Prostate gland (tissue), 2 donors: ENCODE measurements at regions not wholly inside any gene's neighbourhood (a gene's known extent, or its start where the extent isn't known, plus 50 kb on each side); places are given as distances from the start of the nearest gene placed in this dataset.

Source experiments
- DNase-seq: peaks from one replicate; pipeline ENCODE4 v3.0.0-alpha.2; 2019; ENCODE audit warnings: low spot score
- H3K27ac ChIP-seq, 2 donors: fragments of 200-600 bp; sonication (generic); 2 replicates each; pipeline ENCODE4 v1.5.1; 2017 to 2019
- H3K27me3 ChIP-seq: fragments of 200-600 bp; sonication (generic); replicated peaks from 2 replicates; pipeline ENCODE4 v1.5.1; 2019; ENCODE audit not compliant: insufficient read depth
- H3K36me3 ChIP-seq, 2 donors: fragments of 200-600 bp; sonication (generic); 1 replicate in 1 of 2; 2 replicates in 1 of 2; pipeline versions ENCODE4 v1.5.1 to v1.8.1; 2017 to 2019
- H3K4me1 ChIP-seq: fragments of 200-600 bp; sonication (generic); replicated peaks from 2 replicates; pipeline ENCODE4 v1.5.1; 2019
- H3K4me3 ChIP-seq, 2 donors: fragments of 200-600 bp; sonication (generic); 2 replicates each; pipeline ENCODE4 v1.5.1; 2017 to 2019
- H3K9me3 ChIP-seq: fragments of 200-600 bp; sonication (generic); 2 replicates; pipeline ENCODE4 v1.5.1; 2017
- POLR2A ChIP-seq: fragments of 450-650 bp; IDR thresholded peaks from one replicate; pipeline ENCODE4 v1.6.1; 2016; ENCODE audit warnings: antibody characterized with exemption, mild to moderate bottlenecking
- POLR2AphosphoS5 ChIP-seq: sonication (generic); formaldehyde crosslinking; IDR thresholded peaks from one replicate; pipeline ENCODE4 v1.6.1; 2017; ENCODE audit warnings: antibody characterized with exemption
- WGBS: methylation state at CpG from one replicate; pipeline ENCODE4 v1.1.5; 2018; 5-methylcytosine and 5-hydroxymethylcytosine counted together
- intact Hi-C: fragments of 100-400 bp; cut with DNase I; formaldehyde crosslinking; loops from one replicate; pipeline ENCODE4 v1.14.2; 2022
- small RNA-seq, 2 donors: library from RNA; depleted of rRNA; stranded (forward); fragments of <200 nt; gene quantifications; one replicate each; pipeline ENCODE3, GENCODE V24; 2016
- TF ChIP-seq, protein P1 (sequence below), 4 experiments: fragments of 200-600 bp in 2 of 4; fragments of 450-650 bp in 2 of 4; sonication (generic) in 2 of 4; IDR thresholded peaks; 1 replicate in 3 of 4; 2 replicates in 1 of 4; pipeline ENCODE4 v1.5.1; 2016 to 2019; ENCODE audit warnings: antibody characterized with exemption in 4 of 4, mild to moderate bottlenecking in 2 of 4, moderate library complexity in 2 of 4

DNA sequence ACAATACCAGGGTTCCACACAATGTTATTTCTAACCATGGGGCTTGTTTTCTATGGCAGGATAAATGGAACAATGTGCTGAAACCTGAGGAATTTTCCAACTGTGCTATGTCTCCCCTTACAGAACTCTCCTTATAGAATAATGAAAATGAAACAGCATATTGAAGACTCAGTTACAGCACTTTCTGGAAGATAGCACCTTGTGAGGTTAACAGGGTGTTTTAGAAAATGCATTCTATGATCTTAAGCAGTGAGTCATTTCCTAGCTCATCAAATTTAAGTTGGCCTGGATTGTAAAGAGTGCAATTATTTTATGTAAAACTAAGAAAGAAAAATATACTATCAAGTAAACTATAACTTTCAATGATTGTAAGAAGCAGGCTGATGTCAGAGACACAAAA, 60.1 kb upstream of the CNTN1 start:
- Histone ChIP-seq H3K27ac (no peak overlapping the region), H3K27me3 (no peaks in the 10 kb centered on the region), H3K9me3 (no peaks in the 10 kb centered on the region), H3K4me3 (no peak overlapping the region), H3K36me3 (no peaks in the 10 kb centered on the region), H3K4me1 (no peaks in the 10 kb centered on the region)
- no peak for DNase-seq
- intact Hi-C loops = no loop called here
- TF ChIP-seq POLR2A = no peak
- TF ChIP-seq, protein P1, sequence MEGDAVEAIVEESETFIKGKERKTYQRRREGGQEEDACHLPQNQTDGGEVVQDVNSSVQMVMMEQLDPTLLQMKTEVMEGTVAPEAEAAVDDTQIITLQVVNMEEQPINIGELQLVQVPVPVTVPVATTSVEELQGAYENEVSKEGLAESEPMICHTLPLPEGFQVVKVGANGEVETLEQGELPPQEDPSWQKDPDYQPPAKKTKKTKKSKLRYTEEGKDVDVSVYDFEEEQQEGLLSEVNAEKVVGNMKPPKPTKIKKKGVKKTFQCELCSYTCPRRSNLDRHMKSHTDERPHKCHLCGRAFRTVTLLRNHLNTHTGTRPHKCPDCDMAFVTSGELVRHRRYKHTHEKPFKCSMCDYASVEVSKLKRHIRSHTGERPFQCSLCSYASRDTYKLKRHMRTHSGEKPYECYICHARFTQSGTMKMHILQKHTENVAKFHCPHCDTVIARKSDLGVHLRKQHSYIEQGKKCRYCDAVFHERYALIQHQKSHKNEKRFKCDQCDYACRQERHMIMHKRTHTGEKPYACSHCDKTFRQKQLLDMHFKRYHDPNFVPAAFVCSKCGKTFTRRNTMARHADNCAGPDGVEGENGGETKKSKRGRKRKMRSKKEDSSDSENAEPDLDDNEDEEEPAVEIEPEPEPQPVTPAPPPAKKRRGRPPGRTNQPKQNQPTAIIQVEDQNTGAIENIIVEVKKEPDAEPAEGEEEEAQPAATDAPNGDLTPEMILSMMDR (IDR thresholded peaks at IDR 0.05) = no peak
- no peak for TF ChIP-seq POLR2AphosphoS5

DNA sequence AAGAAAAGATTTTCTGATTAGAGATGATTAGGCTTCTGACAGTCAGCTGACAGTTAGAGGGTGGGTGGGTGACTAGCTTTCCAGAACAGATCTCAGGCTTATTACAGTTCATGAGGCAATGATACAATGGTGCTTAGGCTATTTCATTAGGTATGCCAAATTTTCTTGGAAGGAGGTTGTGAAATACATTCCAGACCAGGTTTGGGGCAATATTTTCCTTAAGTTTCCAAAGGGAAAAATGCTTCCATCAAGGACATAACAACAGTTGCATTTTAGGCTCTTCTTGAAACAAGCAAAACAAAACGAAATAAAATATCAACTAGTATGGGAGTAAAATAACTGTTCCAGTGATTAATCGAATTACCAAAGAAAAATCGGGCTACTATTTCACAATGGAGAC, 59.3 kb upstream of the CNTN1 start:
- H3K9me3 ChIP-seq = no peaks in the 10 kb centered on the region
- TF ChIP-seq POLR2AphosphoS5 = no peak
- TF ChIP-seq, protein P1 (IDR thresholded peaks at IDR 0.05) = no peak
- H3K4me1 ChIP-seq = no peaks in the 10 kb centered on the region
- H3K27ac ChIP-seq = no peak overlapping the region
- no peak overlapping the region for H3K4me3 ChIP-seq
- intact Hi-C loops = no loop called here
- WGBS = 64% methylated on average over 3 of the region's 3 CpGs
- no peaks in the 10 kb centered on the region for H3K27me3 ChIP-seq
- no peaks in the 10 kb centered on the region for H3K36me3 ChIP-seq
- no peak for DNase-seq

GRCh38 chr12:40634517-40635131, 57.6 kb upstream of the CNTN1 start:
- WGBS = 33% methylated on average over 3 of the region's 3 CpGs
- no peak for DNase-seq
- TF ChIP-seq, protein P1 (IDR thresholded peaks at IDR 0.05) = no peak
- TF ChIP-seq POLR2A = no peak
- TF ChIP-seq POLR2AphosphoS5 = no peak
- H3K4me1 ChIP-seq = no peaks in the 10 kb centered on the region
- no peak overlapping the region for H3K27ac ChIP-seq
- intact Hi-C loops = no loop called here
- no peaks in the 10 kb centered on the region for H3K9me3 ChIP-seq
- no peak overlapping the region for H3K4me3 ChIP-seq
- H3K36me3 ChIP-seq = no peaks in the 10 kb centered on the region
- H3K27me3 ChIP-seq = no peaks in the 10 kb centered on the region

DNA sequence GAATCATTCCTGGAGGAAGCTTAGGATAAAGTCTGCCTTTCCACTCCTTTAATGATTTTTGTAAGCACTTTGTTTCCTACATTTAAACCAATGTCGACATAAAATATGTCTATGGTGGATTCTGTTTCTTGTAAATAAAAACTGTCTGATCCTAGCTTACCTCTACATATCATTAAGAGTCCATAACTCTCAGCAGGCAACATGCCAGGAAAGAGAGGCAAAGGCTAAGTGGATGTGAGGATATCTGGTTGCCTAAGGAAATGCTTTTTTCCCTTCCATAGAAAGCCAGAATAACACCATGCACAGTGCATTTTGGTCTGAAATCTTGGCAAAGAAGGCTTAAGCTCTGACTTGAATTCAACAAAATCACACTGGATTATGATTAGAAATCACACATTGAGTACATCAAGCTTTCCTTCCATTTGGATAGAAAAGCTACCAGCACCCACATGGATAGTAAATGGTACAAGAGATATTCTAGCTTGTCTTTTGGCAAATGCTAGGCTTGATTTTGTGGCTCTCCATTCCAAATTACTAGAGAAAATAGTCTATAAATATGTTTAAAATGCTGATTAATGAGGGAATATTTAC, 57.0 kb upstream of the CNTN1 start:
- DNase-seq = no peak
- H3K4me3 ChIP-seq = no peak overlapping the region
- H3K27me3 ChIP-seq = no peaks in the 10 kb centered on the region
- H3K36me3 ChIP-seq = no peaks in the 10 kb centered on the region
- 33% methylated on average over 1 of the region's 1 CpG for WGBS
- no peaks in the 10 kb centered on the region for H3K9me3 ChIP-seq
- H3K27ac ChIP-seq = no peak overlapping the region
- intact Hi-C loops = no loop called here
- no peak for TF ChIP-seq POLR2A
- TF ChIP-seq, protein P1 (IDR thresholded peaks at IDR 0.05) = no peak
- no peaks in the 10 kb centered on the region for H3K4me1 ChIP-seq

Small RNA genes lying in the stretch of these regions (small RNA-seq; reads per million reads assigned to genes)
- 0 reads per million in 2 donors for gene RNU6-713P
